H9 (cell line): ENCODE measurements at regions not wholly inside any gene's neighbourhood (a gene's known extent, or its start where the extent isn't known, plus 50 kb on each side); places are given as distances from the start of the nearest gene placed in this dataset.

Source experiments
- DNase-seq: peaks from one replicate; pipeline ENCODE4 v3.0.0-alpha.2; 2017
- H2AFZ ChIP-seq: one replicate; pipeline ENCODE4 v1.6.1; 2013; ENCODE audit warnings: mild to moderate bottlenecking, low read length, control low read depth, moderate library complexity
- H2AK5ac ChIP-seq: 2 replicates; pipeline ENCODE4 v1.6.1; 2013; ENCODE audit warnings: low read length, control low read depth, mixed read lengths; ENCODE audit not compliant: insufficient read length
- H2BK120ac ChIP-seq: one replicate; pipeline ENCODE4 v1.6.1; 2013; ENCODE audit warnings: low read depth, mild to moderate bottlenecking, low read length, control low read depth, inconsistent platforms; ENCODE audit not compliant: poor library complexity, severe bottlenecking
- H2BK12ac ChIP-seq: 2 replicates; pipeline ENCODE4 v1.6.1; 2013; ENCODE audit warnings: low read length, control low read depth, mixed read lengths, low read depth; ENCODE audit not compliant: insufficient read length
- H2BK15ac ChIP-seq: 2 replicates; pipeline ENCODE4 v1.6.1; 2013; ENCODE audit warnings: low read depth, low read length, control low read depth
- H2BK20ac ChIP-seq: one replicate; pipeline ENCODE4 v1.6.1; 2013; ENCODE audit warnings: low read depth, mild to moderate bottlenecking, low read length, control low read depth, inconsistent platforms; ENCODE audit not compliant: poor library complexity, severe bottlenecking
- H2BK5ac ChIP-seq: 2 replicates; pipeline ENCODE4 v1.6.1; 2013; ENCODE audit warnings: low read length, control low read depth, mixed read lengths; ENCODE audit not compliant: insufficient read length
- H3K14ac ChIP-seq: 2 replicates; pipeline ENCODE4 v1.6.1; 2013; ENCODE audit warnings: low read length, control low read depth; ENCODE audit not compliant: insufficient read depth
- H3K18ac ChIP-seq: 2 replicates; pipeline ENCODE4 v1.6.1; 2013; ENCODE audit warnings: low read depth, mild to moderate bottlenecking, mixed read lengths, low read length, control low read depth; ENCODE audit not compliant: insufficient read length
- H3K23ac ChIP-seq: 2 replicates; pipeline ENCODE4 v1.6.1; 2013; ENCODE audit warnings: low read length, control low read depth, mixed read lengths, low read depth; ENCODE audit not compliant: insufficient read length
- H3K23me2 ChIP-seq: 2 replicates; pipeline ENCODE4 v1.6.1; 2013; ENCODE audit warnings: low read depth, mild to moderate bottlenecking, mixed read lengths, low read length, control low read depth; ENCODE audit not compliant: insufficient read length, poor library complexity, severe bottlenecking
- H3K27ac ChIP-seq: 2 replicates; pipeline ENCODE4 v1.5.1; 2013; ENCODE audit warnings: low read length, control low read depth, mixed read lengths, low read depth; ENCODE audit not compliant: insufficient read length
- H3K27me3 ChIP-seq: 2 replicates; pipeline ENCODE4 v1.6.1; 2013; ENCODE audit warnings: low read length, control low read depth, inconsistent platforms; ENCODE audit not compliant: insufficient read depth
- H3K4ac ChIP-seq: 2 replicates; pipeline ENCODE4 v1.6.1; 2013; ENCODE audit warnings: low read depth, mild to moderate bottlenecking, control low read depth, inconsistent platforms, low read length, moderate library complexity
- H3K4me1 ChIP-seq: 2 replicates; pipeline ENCODE4 v1.6.1; 2013; ENCODE audit warnings: low read length, control low read depth, inconsistent platforms; ENCODE audit not compliant: insufficient read depth
- H3K4me2 ChIP-seq: 2 replicates; pipeline ENCODE4 v1.6.1; 2013; ENCODE audit warnings: low read length, control low read depth, mixed read lengths; ENCODE audit not compliant: insufficient read length, insufficient read depth
- H3K56ac ChIP-seq: 2 replicates; pipeline ENCODE4 v1.6.1; 2013; ENCODE audit warnings: low read depth, mild to moderate bottlenecking, mixed read lengths, low read length, control low read depth; ENCODE audit not compliant: insufficient read length
- H3K79me1 ChIP-seq: 2 replicates; pipeline ENCODE4 v1.6.1; 2013; ENCODE audit warnings: low read depth, mild to moderate bottlenecking, moderate library complexity, low read length, control low read depth, inconsistent platforms; ENCODE audit not compliant: insufficient read depth, poor library complexity, severe bottlenecking
- H3K79me2 ChIP-seq: 2 replicates; pipeline ENCODE4 v1.6.1; 2013; ENCODE audit warnings: low read length, control low read depth, inconsistent platforms; ENCODE audit not compliant: insufficient read depth
- H3K9ac ChIP-seq: 2 replicates; pipeline ENCODE4 v1.6.1; 2013; ENCODE audit warnings: low read length, control low read depth, mixed read lengths; ENCODE audit not compliant: insufficient read length; ENCODE audit errors: extremely low read depth
- H3K9me3 ChIP-seq: one replicate; pipeline ENCODE4 v1.6.1; 2013; ENCODE audit warnings: low read depth, low read length, inconsistent platforms; ENCODE audit not compliant: control insufficient read depth
- H3T11ph ChIP-seq: one replicate; pipeline ENCODE4 v1.6.1; 2013; ENCODE audit warnings: mild to moderate bottlenecking, low read length, control low read depth, inconsistent platforms
- H4K20me1 ChIP-seq: one replicate; pipeline ENCODE4 v1.6.1; 2013; ENCODE audit not compliant: control insufficient read depth, insufficient read length, insufficient read depth
- H4K5ac ChIP-seq: 2 replicates; pipeline ENCODE4 v1.6.1; 2013; ENCODE audit warnings: low read depth, mild to moderate bottlenecking, mixed read lengths, low read length, control low read depth; ENCODE audit not compliant: insufficient read length
- H4K8ac ChIP-seq: replicated peaks from 2 replicates; pipeline ENCODE4 v1.6.1; 2013; ENCODE audit warnings: low read length, control low read depth, mixed read lengths, low read depth; ENCODE audit not compliant: insufficient read length
- H4K91ac ChIP-seq: 2 replicates; pipeline ENCODE4 v1.6.1; 2013; ENCODE audit warnings: low read depth, mild to moderate bottlenecking, moderate library complexity, mixed read lengths, low read length, control low read depth; ENCODE audit not compliant: insufficient read length
- H3K27ac Mint-ChIP-seq, 3 experiments: 2 replicates in 2 of 3; 3 replicates in 1 of 3; pipeline ENCODE4 v1.8.0; 2020 to 2021; ENCODE audit warnings: mixed read lengths in 3 of 3, mild to moderate bottlenecking in 1 of 3, moderate library complexity in 1 of 3
- H3K27me3 Mint-ChIP-seq: 2 replicates; pipeline ENCODE4 v1.8.0; 2021; ENCODE audit warnings: low read depth, mild to moderate bottlenecking, moderate library complexity, mixed read lengths
- H3K36me3 Mint-ChIP-seq, 3 experiments: 2 replicates in 2 of 3; 3 replicates in 1 of 3; pipeline ENCODE4 v1.8.0; 2020 to 2021; ENCODE audit warnings: low read depth in 3 of 3, mixed read lengths in 3 of 3; ENCODE audit not compliant: insufficient read depth in 1 of 3
- H3K4me1 Mint-ChIP-seq, 2 experiments: 2 replicates each; pipeline ENCODE4 v1.8.0; 2020; ENCODE audit warnings: mixed read lengths in 2 of 2
- H3K4me3 Mint-ChIP-seq, 2 experiments: 2 replicates in 1 of 2; 3 replicates in 1 of 2; pipeline ENCODE4 v1.8.0; 2020 to 2021; ENCODE audit warnings: mild to moderate bottlenecking in 2 of 2, mixed read lengths in 2 of 2, moderate library complexity in 1 of 2
- H3K9me3 Mint-ChIP-seq, 2 experiments: 2 replicates in 1 of 2; 3 replicates in 1 of 2; pipeline ENCODE4 v1.8.0; 2020; ENCODE audit warnings: mild to moderate bottlenecking in 2 of 2, mixed read lengths in 2 of 2, moderate library complexity in 1 of 2
- CTCF ChIP-seq: fragments of 200-600 bp; sonication (generic); conservative IDR thresholded peaks from 3 replicates; pipeline ENCODE4 v1.8.0; 2021; ENCODE audit warnings: antibody characterized with exemption, mild to moderate bottlenecking
- WGBS: extraction: QIAGEN DNeasy Blood & Tissue Kit; methylation state at CpG from one replicate; pipeline ENCODE4 v1.1.7; 2013; ENCODE audit warnings: missing lambda C conversion rate, low lambda C conversion rate, mixed read lengths; ENCODE audit not compliant: insufficient read length; ENCODE audit errors: extremely low coverage; 5-methylcytosine and 5-hydroxymethylcytosine counted together

- Mint-ChIP-seq H3K9me3 (no peaks in the 10 kb centered on the region; a peak in 1 of 5 replicates), H3K4me1 (no peaks in the 10 kb centered on the region), H3K27me3 (peaks cover 2% of the 10 kb centered on the region), H3K4me3 (no peak overlapping the region), H3K36me3 (no peaks in the 10 kb centered on the region), H3K27ac (no peak overlapping the region)
- Histone ChIP-seq H3K4me2 (no peak overlapping the region), H3K9ac (no peak overlapping the region), H2BK5ac (no peak overlapping the region), H3K4me1 (no peaks in the 10 kb centered on the region), H2BK15ac (no peak overlapping the region), H4K91ac (no peak overlapping the region), H3K23ac (no peak overlapping the region), H3K79me1 (no peaks in the 10 kb centered on the region), H3T11ph (no peak overlapping the region), H3K27ac (no peak overlapping the region), H2BK12ac (no peak overlapping the region), H2AFZ (no peak overlapping the region), H3K4ac (no peak overlapping the region), H2BK20ac (no peak overlapping the region), H2BK120ac (no peak overlapping the region), H3K56ac (no peak overlapping the region), H3K18ac (no peak overlapping the region), H3K27me3 (no peaks in the 10 kb centered on the region), H2AK5ac (no peak overlapping the region), H4K5ac (no peak overlapping the region), H3K14ac (no peak overlapping the region), H3K9me3 (no peaks in the 10 kb centered on the region), H3K79me2 (no peaks in the 10 kb centered on the region), H3K23me2 (no peaks in the 10 kb centered on the region), H4K20me1 (no peaks in the 10 kb centered on the region), H4K8ac (no peak overlapping the region)
- no peak for TF ChIP-seq CTCF
- no CpG with 5 or more reads among the region's 4 CpGs for WGBS
- DNase-seq = no peak
Measured at GRCh38 chr10:36075196-36075595, 433.1 kb upstream of the FZD8 start.
